MCF 10A (cell line): ENCODE measurements at regions not wholly inside any gene's neighbourhood (a gene's known extent, or its start where the extent isn't known, plus 50 kb on each side); places are given as distances from the start of the nearest gene placed in this dataset.

Experiments used
- BruUV-seq: library from RNA; stranded (reverse); fragments of 400-500 nt; replicated peaks from 2 replicates; lab custom pipeline; 2021; lab: Mats Ljungman, UMichigan
- CTCF ChIA-PET: fragments of 300-600 bp; sonication (Branson Sonifier 250); formaldehyde crosslinking; extraction: SDS; loops from one replicate; lab custom pipeline; 2021; ENCODE audit warnings: antibody characterized with exemption, inconsistent platforms; lab: Yijun Ruan, JAX
- POLR2A ChIA-PET: fragments of 300-600, 350-650 bp; sonication (Branson Sonifier 250); formaldehyde crosslinking; extraction: SDS; loops from one replicate; lab custom pipeline; 2020; ENCODE audit warnings: antibody characterized with exemption, inconsistent platforms; lab: Yijun Ruan, JAX
- DNase-seq: peaks from one replicate; pipeline ENCODE4 v3.0.0-alpha.2; 2018; ENCODE audit not compliant: unreplicated experiment
- H3K27ac Mint-ChIP-seq: one replicate; pipeline ENCODE4 v1.8.0; 2022; ENCODE audit warnings: mild to moderate bottlenecking, low read depth, mixed read lengths; ENCODE audit not compliant: unreplicated experiment
- H3K27me3 Mint-ChIP-seq: one replicate; pipeline ENCODE4 v1.8.0; 2022; ENCODE audit warnings: mixed read lengths; ENCODE audit not compliant: insufficient read depth, unreplicated experiment
- H3K36me3 Mint-ChIP-seq: one replicate; pipeline ENCODE4 v1.8.0; 2022; ENCODE audit warnings: mild to moderate bottlenecking, moderate library complexity, mixed read lengths; ENCODE audit not compliant: insufficient read depth, unreplicated experiment
- H3K4me1 Mint-ChIP-seq: one replicate; pipeline ENCODE4 v1.8.0; 2022; ENCODE audit warnings: mixed read lengths; ENCODE audit not compliant: insufficient read depth, unreplicated experiment
- H3K4me3 Mint-ChIP-seq: one replicate; pipeline ENCODE4 v1.8.0; 2022; ENCODE audit warnings: mild to moderate bottlenecking, moderate library complexity, mixed read lengths; ENCODE audit not compliant: unreplicated experiment
- H3K9me3 Mint-ChIP-seq: one replicate; pipeline ENCODE4 v1.8.0; 2022; ENCODE audit warnings: mixed read lengths; ENCODE audit not compliant: unreplicated experiment
- intact Hi-C: fragments of 100-400 bp; cut with micrococcal nuclease; formaldehyde crosslinking; loops from 2 replicates; pipeline ENCODE4 v1.14.1; 2022
- TF ChIP-seq, protein P1 (sequence below): fragments of 200-600 bp; IDR thresholded peaks from one replicate; pipeline ENCODE4 v1.8.0; 2022; ENCODE audit warnings: antibody characterized with exemption, mild to moderate bottlenecking; ENCODE audit not compliant: unreplicated experiment

DNA sequence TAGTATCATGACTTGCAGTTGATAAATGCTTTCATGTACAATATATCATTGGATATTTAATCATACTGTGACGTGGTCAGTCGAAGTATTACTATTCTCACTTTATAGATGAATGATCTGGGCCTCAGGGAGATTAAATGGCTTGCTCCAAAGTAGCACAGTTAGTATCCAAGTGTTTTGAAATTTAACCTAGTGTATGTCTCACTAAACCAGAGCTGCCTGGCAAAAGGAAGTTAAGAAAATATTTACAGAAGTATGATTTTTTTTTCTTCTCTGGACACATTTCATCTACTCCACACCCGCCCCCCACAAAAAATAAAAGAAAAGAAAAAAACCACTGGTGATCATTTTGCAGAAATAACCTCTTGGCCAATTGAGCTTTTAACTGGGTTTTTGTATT lies 71.9 kb upstream of the CXADR start:
- no peak for DNase-seq
- H3K9me3 Mint-ChIP-seq: no peaks in the 10 kb centered on the region
- POLR2A ChIA-PET: interaction anchor here (0.6 to 3.2 kb wide), 10 partner anchors 11 to 298 kb away, joined by 3 to 27 read pairs (median 4); partner anchors contain the start of gene CXADR
- H3K4me3 Mint-ChIP-seq: no peak overlapping the region
- intact Hi-C loops: no loop called here
- no peaks in the 10 kb centered on the region for H3K36me3 Mint-ChIP-seq
- CTCF ChIA-PET: interaction anchor here (0.5 to 1.4 kb wide), 3 partner anchors 11 to 112 kb away, joined by 3 to 9 read pairs (median 3); no protein-coding TSS in a partner anchor
- peak overlapping the region; percentile 31 for H3K27ac Mint-ChIP-seq
- TF ChIP-seq, protein P1, sequence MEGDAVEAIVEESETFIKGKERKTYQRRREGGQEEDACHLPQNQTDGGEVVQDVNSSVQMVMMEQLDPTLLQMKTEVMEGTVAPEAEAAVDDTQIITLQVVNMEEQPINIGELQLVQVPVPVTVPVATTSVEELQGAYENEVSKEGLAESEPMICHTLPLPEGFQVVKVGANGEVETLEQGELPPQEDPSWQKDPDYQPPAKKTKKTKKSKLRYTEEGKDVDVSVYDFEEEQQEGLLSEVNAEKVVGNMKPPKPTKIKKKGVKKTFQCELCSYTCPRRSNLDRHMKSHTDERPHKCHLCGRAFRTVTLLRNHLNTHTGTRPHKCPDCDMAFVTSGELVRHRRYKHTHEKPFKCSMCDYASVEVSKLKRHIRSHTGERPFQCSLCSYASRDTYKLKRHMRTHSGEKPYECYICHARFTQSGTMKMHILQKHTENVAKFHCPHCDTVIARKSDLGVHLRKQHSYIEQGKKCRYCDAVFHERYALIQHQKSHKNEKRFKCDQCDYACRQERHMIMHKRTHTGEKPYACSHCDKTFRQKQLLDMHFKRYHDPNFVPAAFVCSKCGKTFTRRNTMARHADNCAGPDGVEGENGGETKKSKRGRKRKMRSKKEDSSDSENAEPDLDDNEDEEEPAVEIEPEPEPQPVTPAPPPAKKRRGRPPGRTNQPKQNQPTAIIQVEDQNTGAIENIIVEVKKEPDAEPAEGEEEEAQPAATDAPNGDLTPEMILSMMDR: no peak
- H3K4me1 Mint-ChIP-seq: peaks cover 21% of the 10 kb centered on the region
- no TSS peak for BruUV-seq
- no peaks in the 10 kb centered on the region for H3K27me3 Mint-ChIP-seq

DNA sequence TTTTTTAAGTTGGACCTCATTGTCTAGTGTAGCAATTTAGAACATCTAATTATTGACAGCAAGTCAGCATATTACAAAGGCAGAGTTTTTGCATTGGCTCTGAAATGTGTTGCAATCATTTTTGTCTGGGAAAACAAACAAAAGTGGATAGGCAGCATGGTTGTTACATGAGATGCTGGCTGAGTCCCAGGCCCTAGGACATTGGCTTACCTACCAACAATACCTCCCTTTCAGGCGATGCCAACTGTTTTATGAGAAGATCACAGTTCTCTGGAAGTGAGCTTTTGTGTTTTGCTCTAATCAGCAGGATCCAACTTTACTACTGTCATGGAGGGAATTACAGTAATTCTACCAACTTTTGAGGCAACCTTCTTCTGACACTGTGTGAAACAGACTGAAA lies 71.5 kb upstream of the CXADR start:
- TF ChIP-seq, protein P1: no peak
- no peak overlapping the region for H3K27ac Mint-ChIP-seq
- H3K4me1 Mint-ChIP-seq: peaks cover 21% of the 10 kb centered on the region
- peak; percentile 97 for DNase-seq
- H3K9me3 Mint-ChIP-seq: no peaks in the 10 kb centered on the region
- POLR2A ChIA-PET: interaction anchor here (0.6 to 3.2 kb wide), 11 partner anchors 11 to 298 kb away, joined by 3 to 27 read pairs (median 4); partner anchors contain the start of gene CXADR
- intact Hi-C loops: no loop called here
- CTCF ChIA-PET: interaction anchor here (0.6 to 1.4 kb wide), 3 partner anchors 19 to 111 kb away, joined by 3 to 9 read pairs (median 3); no protein-coding TSS in a partner anchor
- no peaks in the 10 kb centered on the region for H3K27me3 Mint-ChIP-seq
- BruUV-seq: no TSS peak
- H3K4me3 Mint-ChIP-seq: no peak overlapping the region
- no peaks in the 10 kb centered on the region for H3K36me3 Mint-ChIP-seq

DNA sequence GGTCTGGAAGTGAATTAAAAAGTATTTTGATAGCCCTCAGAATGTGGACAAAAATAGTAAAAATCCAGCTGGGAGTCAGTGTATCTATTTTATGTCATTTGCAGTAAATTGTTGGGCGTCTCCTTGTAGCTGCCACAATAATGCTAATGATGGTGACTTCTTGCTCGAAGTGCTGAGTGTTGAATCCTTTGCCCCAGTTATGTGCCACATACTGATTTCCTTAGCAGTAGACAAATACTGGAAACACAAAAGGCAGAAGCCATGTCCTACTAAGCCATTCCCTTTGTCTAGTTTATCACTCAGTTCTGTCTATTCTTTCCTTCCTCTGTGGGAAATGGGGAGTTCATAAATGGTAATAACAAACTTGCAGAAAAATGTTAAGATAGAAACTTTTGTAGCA lies 70.7 kb upstream of the CXADR start:
- no peak overlapping the region for H3K4me3 Mint-ChIP-seq
- BruUV-seq: no TSS peak
- ChIA-PET CTCF (interaction anchor here (1.2 to 1.4 kb wide), 2 partner anchors 19 to 110 kb away, joined by 3 to 9 read pairs; no protein-coding TSS in a partner anchor), POLR2A (interaction anchor here (0.7 to 3.2 kb wide), 4 partner anchors 10 to 70 kb away, joined by 4 to 27 read pairs (median 10); partner anchors contain the start of gene CXADR)
- no peak for DNase-seq
- intact Hi-C loops: no loop called here
- no peaks in the 10 kb centered on the region for H3K36me3 Mint-ChIP-seq
- TF ChIP-seq, protein P1: no peak
- H3K4me1 Mint-ChIP-seq: peaks cover 25% of the 10 kb centered on the region
- no peak overlapping the region for H3K27ac Mint-ChIP-seq
- H3K9me3 Mint-ChIP-seq: no peaks in the 10 kb centered on the region
- no peaks in the 10 kb centered on the region for H3K27me3 Mint-ChIP-seq

DNA sequence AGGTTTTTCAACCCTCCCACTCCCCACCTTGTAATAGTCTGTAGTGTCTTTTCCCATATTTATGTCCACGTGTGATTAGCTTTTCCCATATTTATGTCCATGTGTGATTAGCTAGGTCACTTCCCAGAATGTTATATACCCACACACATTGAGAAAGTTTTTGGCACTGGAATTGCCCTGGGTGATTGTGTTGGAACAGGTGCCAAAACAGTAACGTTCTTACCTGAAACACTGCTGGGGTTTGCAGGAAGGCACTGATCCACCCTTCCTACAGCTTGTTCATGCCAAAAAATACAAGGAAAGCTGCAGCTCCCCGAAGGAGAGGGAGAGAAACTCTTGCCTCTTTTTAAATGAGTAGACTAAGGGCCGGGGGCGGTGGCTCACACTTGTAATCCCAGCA lies 68.0 kb upstream of the CXADR start:
- intact Hi-C loops: no loop called here
- peaks cover 28% of the 10 kb centered on the region for H3K4me1 Mint-ChIP-seq
- BruUV-seq: no TSS peak
- CTCF ChIA-PET: interaction anchor here (1.0 to 1.6 kb wide), 2 partner anchors 75 to 109 kb away, joined by 4 read pairs; no protein-coding TSS in a partner anchor
- no peaks in the 10 kb centered on the region for H3K36me3 Mint-ChIP-seq
- H3K4me3 Mint-ChIP-seq: no peak overlapping the region
- no peaks in the 10 kb centered on the region for H3K9me3 Mint-ChIP-seq
- peak; percentile 95 for DNase-seq
- TF ChIP-seq, protein P1: no peak
- H3K27me3 Mint-ChIP-seq: no peaks in the 10 kb centered on the region
- no peak overlapping the region for H3K27ac Mint-ChIP-seq
- POLR2A ChIA-PET: no interaction called here
